Spleen (tissue), 11 donors: ENCODE measurements at regions not wholly inside any gene's neighbourhood (a gene's known extent, or its start where the extent isn't known, plus 50 kb on each side); places are given as distances from the start of the nearest gene placed in this dataset.

Experiments used
- DNase-seq: peaks from one replicate; pipeline ENCODE4 v3.0.0-alpha.2; 2020
- H3K27ac ChIP-seq, 8 donors: fragments of 200-600 bp; sonication (generic) in 7 of 8; 1 replicate in 4 of 8; 2 replicates in 4 of 8; pipeline versions ENCODE4 v1.5.0 to v1.8.0; 2016 to 2021; ENCODE audit warnings: inconsistent platforms in 4 of 8, mild to moderate bottlenecking in 4 of 8, moderate library complexity in 1 of 8
- H3K27me3 ChIP-seq, 7 donors: fragments of 200-600 bp; sonication (generic) in 6 of 7; replicated peaks in 1 of 7; 1 replicate in 4 of 7; 2 replicates in 3 of 7; pipeline versions ENCODE4 v1.5.0 to v1.8.0; 2016 to 2021; ENCODE audit warnings: inconsistent platforms in 3 of 7, mild to moderate bottlenecking in 1 of 7
- H3K36me3 ChIP-seq, 6 donors: fragments of 200-600 bp; sonication (generic) in 5 of 6; 1 replicate in 4 of 6; 2 replicates in 2 of 6; pipeline versions ENCODE4 v1.5.0 to v1.8.0; 2016 to 2021; ENCODE audit warnings: inconsistent platforms in 2 of 6
- H3K4me1 ChIP-seq, 6 donors: fragments of 200-600 bp; sonication (generic) in 5 of 6; 1 replicate in 3 of 6; 2 replicates in 3 of 6; pipeline versions ENCODE4 v1.5.0 to v1.8.0; 2016 to 2021; ENCODE audit warnings: inconsistent platforms in 3 of 6
- H3K4me3 ChIP-seq, 8 donors: fragments of 200-600 bp; sonication (generic) in 7 of 8; 1 replicate in 4 of 8; 2 replicates in 4 of 8; pipeline versions ENCODE4 v1.5.0 to v1.8.0; 2016 to 2021; ENCODE audit warnings: inconsistent platforms in 4 of 8, mild to moderate bottlenecking in 4 of 8, moderate library complexity in 2 of 8
- H3K9me3 ChIP-seq, 8 donors: fragments of 200-600 bp; sonication (generic) in 7 of 8; 1 replicate in 4 of 8; 2 replicates in 4 of 8; pipeline versions ENCODE4 v1.5.0 to v1.8.0; 2016 to 2021; ENCODE audit warnings: inconsistent platforms in 4 of 8
- CTCF ChIP-seq, 11 experiments: fragments of 200-600 bp in 7 of 11; fragments of 450-650 bp in 4 of 11; sonication (generic) in 4 of 11; IDR thresholded peaks in 8 of 11; conservative IDR thresholded peaks in 3 of 11; 1 replicate in 7 of 11; 2 replicates in 4 of 11; pipeline versions ENCODE4 v1.4.0 to v1.8.0; 2016 to 2021; ENCODE audit warnings: antibody characterized with exemption in 11 of 11, inconsistent platforms in 4 of 11, mild to moderate bottlenecking in 1 of 11
- POLR2A ChIP-seq, 3 donors: fragments of 450-650 bp; IDR thresholded peaks; one replicate each; pipeline ENCODE4 v1.5.1; 2017; ENCODE audit warnings: antibody characterized with exemption in 3 of 3, mild to moderate bottlenecking in 1 of 3
- POLR2AphosphoS5 ChIP-seq, 3 donors: sonication (generic); formaldehyde crosslinking; IDR thresholded peaks; one replicate each; pipeline ENCODE4 v1.5.1; 2017; ENCODE audit warnings: antibody characterized with exemption in 3 of 3
- WGBS, 5 donors: extraction: QIAGEN DNeasy Blood & Tissue Kit in 3 of 5; methylation state at CpG; one replicate each; pipeline versions ENCODE4 v1.1.5 to v1.1.7; 2013 to 2018; 5-methylcytosine and 5-hydroxymethylcytosine counted together
- intact Hi-C: fragments of 100-400 bp; cut with DNase I; formaldehyde crosslinking; loops from one replicate; pipeline ENCODE4 v1.15.0; 2023; ENCODE audit warnings: low total_unique reads
- donor health status: healthy with polysubstance abuse.
- donor health status: DM: no; HTN: no; CAD: no; lungs with moderate emphysema.
- donor health status: DM: no; HTN: no; CAD: no.
- donor health status: Bipolar disorder and iron deficiency.
- donor health status: healthy.
- donor health status: DM: no; HTN: no; CAD: no.
- donor health status: DM: yes; HTN: yes; CAD: no.

- Histone ChIP-seq H3K4me3 (no peak overlapping the region), H3K4me1 (no peaks in the 10 kb centered on the region), H3K36me3 (no peaks in the 10 kb centered on the region), H3K27me3 (peaks cover 0 to 33% (median 3%) of the 10 kb centered on the region in 7 donors), H3K27ac (no peak overlapping the region), H3K9me3 (no peaks in the 10 kb centered on the region)
- DNase-seq: no peak
- intact Hi-C loops: no loop called here
- TF ChIP-seq POLR2A (IDR thresholded peaks at IDR 0.05): no peak
- no peak for TF ChIP-seq POLR2AphosphoS5 (IDR thresholded peaks at IDR 0.05)
- TF ChIP-seq CTCF (IDR thresholded peaks at IDR 0.05 in 8 of 11, conservative IDR thresholded peaks at IDR 0.05 in 3 of 11): no peak
- WGBS, 5 donors: 62 to 81% (median 72%) methylated on average over 7 of the region's 7 CpGs
Observed at GRCh38 chr22:27545085-27545484, 256.5 kb downstream of the MN1 start.

- Histone ChIP-seq H3K36me3 (no peaks in the 10 kb centered on the region), H3K9me3 (no peaks in the 10 kb centered on the region), H3K27ac (no peak overlapping the region), H3K4me1 (no peaks in the 10 kb centered on the region), H3K4me3 (no peak overlapping the region), H3K27me3 (peaks cover 0 to 24% (median 3%) of the 10 kb centered on the region in 7 donors)
- intact Hi-C loops: no loop called here
- DNase-seq: no peak
- TF ChIP-seq POLR2AphosphoS5 (IDR thresholded peaks at IDR 0.05) (no peak), POLR2A (IDR thresholded peaks at IDR 0.05) (no peak), CTCF (IDR thresholded peaks at IDR 0.05 in 8 of 11, conservative IDR thresholded peaks at IDR 0.05 in 3 of 11) (no peak)
- WGBS, 5 donors: 65 to 71% (median 70%) methylated on average over 18 of the region's 18 CpGs
Observed at GRCh38 chr22:27546157-27546935, 255.2 kb downstream of the MN1 start.

GRCh38 chr22:27551402-27551801, 250.2 kb downstream of the MN1 start:
- peaks cover 0 to 8% (median 0%) of the 10 kb centered on the region in 8 donors for H3K9me3 ChIP-seq
- no peak overlapping the region for H3K4me3 ChIP-seq
- H3K4me1 ChIP-seq: no peaks in the 10 kb centered on the region
- intact Hi-C loops: no loop called here
- no peak for DNase-seq
- TF ChIP-seq POLR2A (IDR thresholded peaks at IDR 0.05) (no peak), CTCF (IDR thresholded peaks at IDR 0.05 in 8 of 11, conservative IDR thresholded peaks at IDR 0.05 in 3 of 11) (no peak), POLR2AphosphoS5 (IDR thresholded peaks at IDR 0.05) (no peak)
- H3K36me3 ChIP-seq: no peaks in the 10 kb centered on the region
- no peaks in the 10 kb centered on the region for H3K27me3 ChIP-seq
- 73 to 94% (median 87%) methylated on average over 7 of the region's 7 CpGs for WGBS, 5 donors
- no peak overlapping the region for H3K27ac ChIP-seq

GRCh38 chr22:27552176-27552575, 249.4 kb downstream of the MN1 start:
- Histone ChIP-seq H3K27me3 (no peaks in the 10 kb centered on the region), H3K4me3 (no peak overlapping the region), H3K9me3 (peaks cover 0 to 8% (median 0%) of the 10 kb centered on the region in 8 donors), H3K4me1 (no peaks in the 10 kb centered on the region), H3K27ac (no peak overlapping the region), H3K36me3 (no peaks in the 10 kb centered on the region)
- TF ChIP-seq CTCF (IDR thresholded peaks at IDR 0.05 in 8 of 11, conservative IDR thresholded peaks at IDR 0.05 in 3 of 11): no peak
- no peak for TF ChIP-seq POLR2AphosphoS5 (IDR thresholded peaks at IDR 0.05)
- no peak for TF ChIP-seq POLR2A (IDR thresholded peaks at IDR 0.05)
- intact Hi-C loops: no loop called here
- WGBS, 5 donors: 75 to 94% (median 90%) methylated on average over 7 of the region's 7 CpGs
- DNase-seq: no peak
